H9 (cell line): ENCODE measurements at regions not wholly inside any gene's neighbourhood (a gene's known extent, or its start where the extent isn't known, plus 50 kb on each side); places are given as distances from the start of the nearest gene placed in this dataset.

ENCODE experiments used
- DNase-seq: peaks from one replicate; pipeline ENCODE4 v3.0.0-alpha.2; 2017
- H2AFZ ChIP-seq: one replicate; pipeline ENCODE4 v1.6.1; 2013; ENCODE audit warnings: mild to moderate bottlenecking, low read length, control low read depth, moderate library complexity
- H2AK5ac ChIP-seq: 2 replicates; pipeline ENCODE4 v1.6.1; 2013; ENCODE audit warnings: low read length, control low read depth, mixed read lengths; ENCODE audit not compliant: insufficient read length
- H2BK120ac ChIP-seq: one replicate; pipeline ENCODE4 v1.6.1; 2013; ENCODE audit warnings: low read depth, mild to moderate bottlenecking, low read length, control low read depth, inconsistent platforms; ENCODE audit not compliant: poor library complexity, severe bottlenecking
- H2BK12ac ChIP-seq: 2 replicates; pipeline ENCODE4 v1.6.1; 2013; ENCODE audit warnings: low read length, control low read depth, mixed read lengths, low read depth; ENCODE audit not compliant: insufficient read length
- H2BK15ac ChIP-seq: 2 replicates; pipeline ENCODE4 v1.6.1; 2013; ENCODE audit warnings: low read depth, low read length, control low read depth
- H2BK20ac ChIP-seq: one replicate; pipeline ENCODE4 v1.6.1; 2013; ENCODE audit warnings: low read depth, mild to moderate bottlenecking, low read length, control low read depth, inconsistent platforms; ENCODE audit not compliant: poor library complexity, severe bottlenecking
- H2BK5ac ChIP-seq: 2 replicates; pipeline ENCODE4 v1.6.1; 2013; ENCODE audit warnings: low read length, control low read depth, mixed read lengths; ENCODE audit not compliant: insufficient read length
- H3K14ac ChIP-seq: 2 replicates; pipeline ENCODE4 v1.6.1; 2013; ENCODE audit warnings: low read length, control low read depth; ENCODE audit not compliant: insufficient read depth
- H3K18ac ChIP-seq: 2 replicates; pipeline ENCODE4 v1.6.1; 2013; ENCODE audit warnings: low read depth, mild to moderate bottlenecking, mixed read lengths, low read length, control low read depth; ENCODE audit not compliant: insufficient read length
- H3K23ac ChIP-seq: 2 replicates; pipeline ENCODE4 v1.6.1; 2013; ENCODE audit warnings: low read length, control low read depth, mixed read lengths, low read depth; ENCODE audit not compliant: insufficient read length
- H3K23me2 ChIP-seq: 2 replicates; pipeline ENCODE4 v1.6.1; 2013; ENCODE audit warnings: low read depth, mild to moderate bottlenecking, mixed read lengths, low read length, control low read depth; ENCODE audit not compliant: insufficient read length, poor library complexity, severe bottlenecking
- H3K27ac ChIP-seq: 2 replicates; pipeline ENCODE4 v1.5.1; 2013; ENCODE audit warnings: low read length, control low read depth, mixed read lengths, low read depth; ENCODE audit not compliant: insufficient read length
- H3K27me3 ChIP-seq: 2 replicates; pipeline ENCODE4 v1.6.1; 2013; ENCODE audit warnings: low read length, control low read depth, inconsistent platforms; ENCODE audit not compliant: insufficient read depth
- H3K4ac ChIP-seq: 2 replicates; pipeline ENCODE4 v1.6.1; 2013; ENCODE audit warnings: low read depth, mild to moderate bottlenecking, control low read depth, inconsistent platforms, low read length, moderate library complexity
- H3K4me1 ChIP-seq: 2 replicates; pipeline ENCODE4 v1.6.1; 2013; ENCODE audit warnings: low read length, control low read depth, inconsistent platforms; ENCODE audit not compliant: insufficient read depth
- H3K4me2 ChIP-seq: 2 replicates; pipeline ENCODE4 v1.6.1; 2013; ENCODE audit warnings: low read length, control low read depth, mixed read lengths; ENCODE audit not compliant: insufficient read length, insufficient read depth
- H3K56ac ChIP-seq: 2 replicates; pipeline ENCODE4 v1.6.1; 2013; ENCODE audit warnings: low read depth, mild to moderate bottlenecking, mixed read lengths, low read length, control low read depth; ENCODE audit not compliant: insufficient read length
- H3K79me1 ChIP-seq: 2 replicates; pipeline ENCODE4 v1.6.1; 2013; ENCODE audit warnings: low read depth, mild to moderate bottlenecking, moderate library complexity, low read length, control low read depth, inconsistent platforms; ENCODE audit not compliant: insufficient read depth, poor library complexity, severe bottlenecking
- H3K79me2 ChIP-seq: 2 replicates; pipeline ENCODE4 v1.6.1; 2013; ENCODE audit warnings: low read length, control low read depth, inconsistent platforms; ENCODE audit not compliant: insufficient read depth
- H3K9ac ChIP-seq: 2 replicates; pipeline ENCODE4 v1.6.1; 2013; ENCODE audit warnings: low read length, control low read depth, mixed read lengths; ENCODE audit not compliant: insufficient read length; ENCODE audit errors: extremely low read depth
- H3K9me3 ChIP-seq: one replicate; pipeline ENCODE4 v1.6.1; 2013; ENCODE audit warnings: low read depth, low read length, inconsistent platforms; ENCODE audit not compliant: control insufficient read depth
- H3T11ph ChIP-seq: one replicate; pipeline ENCODE4 v1.6.1; 2013; ENCODE audit warnings: mild to moderate bottlenecking, low read length, control low read depth, inconsistent platforms
- H4K20me1 ChIP-seq: one replicate; pipeline ENCODE4 v1.6.1; 2013; ENCODE audit not compliant: control insufficient read depth, insufficient read length, insufficient read depth
- H4K5ac ChIP-seq: 2 replicates; pipeline ENCODE4 v1.6.1; 2013; ENCODE audit warnings: low read depth, mild to moderate bottlenecking, mixed read lengths, low read length, control low read depth; ENCODE audit not compliant: insufficient read length
- H4K8ac ChIP-seq: replicated peaks from 2 replicates; pipeline ENCODE4 v1.6.1; 2013; ENCODE audit warnings: low read length, control low read depth, mixed read lengths, low read depth; ENCODE audit not compliant: insufficient read length
- H4K91ac ChIP-seq: 2 replicates; pipeline ENCODE4 v1.6.1; 2013; ENCODE audit warnings: low read depth, mild to moderate bottlenecking, moderate library complexity, mixed read lengths, low read length, control low read depth; ENCODE audit not compliant: insufficient read length
- H3K27ac Mint-ChIP-seq, 3 experiments: 2 replicates in 2 of 3; 3 replicates in 1 of 3; pipeline ENCODE4 v1.8.0; 2020 to 2021; ENCODE audit warnings: mixed read lengths in 3 of 3, mild to moderate bottlenecking in 1 of 3, moderate library complexity in 1 of 3
- H3K27me3 Mint-ChIP-seq: 2 replicates; pipeline ENCODE4 v1.8.0; 2021; ENCODE audit warnings: low read depth, mild to moderate bottlenecking, moderate library complexity, mixed read lengths
- H3K36me3 Mint-ChIP-seq, 3 experiments: 2 replicates in 2 of 3; 3 replicates in 1 of 3; pipeline ENCODE4 v1.8.0; 2020 to 2021; ENCODE audit warnings: low read depth in 3 of 3, mixed read lengths in 3 of 3; ENCODE audit not compliant: insufficient read depth in 1 of 3
- H3K4me1 Mint-ChIP-seq, 2 experiments: 2 replicates each; pipeline ENCODE4 v1.8.0; 2020; ENCODE audit warnings: mixed read lengths in 2 of 2
- H3K4me3 Mint-ChIP-seq, 2 experiments: 2 replicates in 1 of 2; 3 replicates in 1 of 2; pipeline ENCODE4 v1.8.0; 2020 to 2021; ENCODE audit warnings: mild to moderate bottlenecking in 2 of 2, mixed read lengths in 2 of 2, moderate library complexity in 1 of 2
- H3K9me3 Mint-ChIP-seq, 2 experiments: 2 replicates in 1 of 2; 3 replicates in 1 of 2; pipeline ENCODE4 v1.8.0; 2020; ENCODE audit warnings: mild to moderate bottlenecking in 2 of 2, mixed read lengths in 2 of 2, moderate library complexity in 1 of 2
- CTCF ChIP-seq: fragments of 200-600 bp; sonication (generic); conservative IDR thresholded peaks from 3 replicates; pipeline ENCODE4 v1.8.0; 2021; ENCODE audit warnings: antibody characterized with exemption, mild to moderate bottlenecking
- WGBS: extraction: QIAGEN DNeasy Blood & Tissue Kit; methylation state at CpG from one replicate; pipeline ENCODE4 v1.1.7; 2013; ENCODE audit warnings: missing lambda C conversion rate, low lambda C conversion rate, mixed read lengths; ENCODE audit not compliant: insufficient read length; ENCODE audit errors: extremely low coverage; 5-methylcytosine and 5-hydroxymethylcytosine counted together

DNA sequence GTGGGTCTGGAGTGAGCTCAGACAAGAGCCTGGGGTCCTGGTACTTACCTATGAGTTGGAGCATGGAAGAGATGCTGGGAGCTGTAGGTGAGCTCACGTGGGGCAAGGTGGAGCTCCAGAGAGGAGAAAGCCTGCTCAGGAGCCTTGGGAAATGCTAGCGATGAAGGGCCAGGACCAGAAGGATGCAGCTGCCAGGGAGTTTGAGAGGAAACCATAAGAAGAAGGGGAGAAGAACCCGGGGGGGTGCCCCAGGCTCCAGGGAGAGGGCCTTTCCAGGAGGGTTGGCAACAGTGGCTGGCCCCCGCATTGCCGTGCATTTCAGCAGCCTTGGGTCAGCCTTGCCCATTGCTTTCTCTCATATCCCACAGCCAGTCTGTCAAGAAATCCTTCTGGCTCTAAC is 268.7 kb downstream of the GLI2 start:
- Histone ChIP-seq H4K5ac (no peak overlapping the region), H3K23ac (no peak overlapping the region), H3K4ac (no peak overlapping the region), H3K14ac (no peak overlapping the region), H3K4me1 (peaks cover 11% of the 10 kb centered on the region; the same call in 1 of the 2 replicates), H4K8ac (no peak overlapping the region), H3K79me2 (no peaks in the 10 kb centered on the region), H3K9me3 (no peaks in the 10 kb centered on the region), H3K9ac (no peak overlapping the region), H3K27me3 (no peaks in the 10 kb centered on the region), H2BK120ac (no peak overlapping the region), H3T11ph (no peak overlapping the region), H2BK15ac (no peak overlapping the region), H2AK5ac (no peak overlapping the region), H4K20me1 (no peaks in the 10 kb centered on the region), H3K4me2 (no peak overlapping the region), H3K56ac (no peak overlapping the region), H2BK5ac (no peak overlapping the region), H3K27ac (no peak overlapping the region), H3K79me1 (no peaks in the 10 kb centered on the region), H2AFZ (no peak overlapping the region), H4K91ac (no peak overlapping the region), H3K23me2 (no peaks in the 10 kb centered on the region), H2BK20ac (no peak overlapping the region), H2BK12ac (no peak overlapping the region), H3K18ac (no peak overlapping the region)
- TF ChIP-seq CTCF = no peak
- no CpG with 5 or more reads among the region's 5 CpGs for WGBS
- no peak for DNase-seq
- Mint-ChIP-seq H3K27ac (no peak overlapping the region), H3K27me3 (peaks cover 74% of the 10 kb centered on the region), H3K4me3 (no peak overlapping the region), H3K9me3 (peaks cover 0 to 3% of the 10 kb centered on the region in 2 experiments; a peak in 3 of 5 replicates), H3K4me1 (peaks cover 22 to 24% of the 10 kb centered on the region in 2 experiments), H3K36me3 (no peaks in the 10 kb centered on the region)
